ENCODE measurements at regions not wholly inside any gene's neighbourhood (a gene's known extent, or its start where the extent isn't known, plus 50 kb on each side); places are given as distances from the start of the nearest gene placed in this dataset.

DNA sequence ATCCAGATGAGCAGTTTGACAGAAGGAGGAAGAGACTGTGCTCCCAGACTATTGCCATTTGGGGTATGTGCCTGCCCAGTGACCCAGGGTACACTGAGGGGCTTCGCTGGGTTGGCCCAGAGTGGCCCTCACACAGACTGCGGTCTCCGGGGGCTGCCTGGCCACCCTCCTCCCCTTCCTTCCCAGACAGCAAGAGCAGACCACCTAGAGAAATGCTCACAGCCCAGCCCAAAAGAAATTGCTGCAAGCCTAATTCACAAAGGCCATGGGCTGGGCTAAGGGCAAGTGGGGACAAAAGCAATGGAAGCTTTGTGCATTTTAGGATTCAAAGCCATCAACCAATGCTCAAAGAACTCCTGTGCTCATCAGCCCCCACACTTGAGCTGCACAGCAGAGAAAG is 277.6 kb downstream of the CDC5L start:
- no peak for TF ChIP-seq POLR2AphosphoS5 (IDR thresholded peaks at IDR 0.05)
- TF ChIP-seq, protein P1, sequence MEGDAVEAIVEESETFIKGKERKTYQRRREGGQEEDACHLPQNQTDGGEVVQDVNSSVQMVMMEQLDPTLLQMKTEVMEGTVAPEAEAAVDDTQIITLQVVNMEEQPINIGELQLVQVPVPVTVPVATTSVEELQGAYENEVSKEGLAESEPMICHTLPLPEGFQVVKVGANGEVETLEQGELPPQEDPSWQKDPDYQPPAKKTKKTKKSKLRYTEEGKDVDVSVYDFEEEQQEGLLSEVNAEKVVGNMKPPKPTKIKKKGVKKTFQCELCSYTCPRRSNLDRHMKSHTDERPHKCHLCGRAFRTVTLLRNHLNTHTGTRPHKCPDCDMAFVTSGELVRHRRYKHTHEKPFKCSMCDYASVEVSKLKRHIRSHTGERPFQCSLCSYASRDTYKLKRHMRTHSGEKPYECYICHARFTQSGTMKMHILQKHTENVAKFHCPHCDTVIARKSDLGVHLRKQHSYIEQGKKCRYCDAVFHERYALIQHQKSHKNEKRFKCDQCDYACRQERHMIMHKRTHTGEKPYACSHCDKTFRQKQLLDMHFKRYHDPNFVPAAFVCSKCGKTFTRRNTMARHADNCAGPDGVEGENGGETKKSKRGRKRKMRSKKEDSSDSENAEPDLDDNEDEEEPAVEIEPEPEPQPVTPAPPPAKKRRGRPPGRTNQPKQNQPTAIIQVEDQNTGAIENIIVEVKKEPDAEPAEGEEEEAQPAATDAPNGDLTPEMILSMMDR (IDR thresholded peaks at IDR 0.05; ENCODE audit: poor library complexity, severe bottlenecking) = no peak
- TF ChIP-seq RAD21 (conservative IDR thresholded peaks at IDR 0.05) = no peak
- no peak for TF ChIP-seq EZH2 (IDR thresholded peaks at IDR 0.05; ENCODE audit: borderline replicate concordance, insufficient read depth, low read length, poor library complexity, severe bottlenecking)
- no peak for TF ChIP-seq EP300 (conservative IDR thresholded peaks at IDR 0.05; ENCODE audit: poor library complexity, severe bottlenecking)
- no peak for TF ChIP-seq MXI1 (conservative IDR thresholded peaks at IDR 0.05; ENCODE audit: poor library complexity, severe bottlenecking)
- TF ChIP-seq, protein P2, sequence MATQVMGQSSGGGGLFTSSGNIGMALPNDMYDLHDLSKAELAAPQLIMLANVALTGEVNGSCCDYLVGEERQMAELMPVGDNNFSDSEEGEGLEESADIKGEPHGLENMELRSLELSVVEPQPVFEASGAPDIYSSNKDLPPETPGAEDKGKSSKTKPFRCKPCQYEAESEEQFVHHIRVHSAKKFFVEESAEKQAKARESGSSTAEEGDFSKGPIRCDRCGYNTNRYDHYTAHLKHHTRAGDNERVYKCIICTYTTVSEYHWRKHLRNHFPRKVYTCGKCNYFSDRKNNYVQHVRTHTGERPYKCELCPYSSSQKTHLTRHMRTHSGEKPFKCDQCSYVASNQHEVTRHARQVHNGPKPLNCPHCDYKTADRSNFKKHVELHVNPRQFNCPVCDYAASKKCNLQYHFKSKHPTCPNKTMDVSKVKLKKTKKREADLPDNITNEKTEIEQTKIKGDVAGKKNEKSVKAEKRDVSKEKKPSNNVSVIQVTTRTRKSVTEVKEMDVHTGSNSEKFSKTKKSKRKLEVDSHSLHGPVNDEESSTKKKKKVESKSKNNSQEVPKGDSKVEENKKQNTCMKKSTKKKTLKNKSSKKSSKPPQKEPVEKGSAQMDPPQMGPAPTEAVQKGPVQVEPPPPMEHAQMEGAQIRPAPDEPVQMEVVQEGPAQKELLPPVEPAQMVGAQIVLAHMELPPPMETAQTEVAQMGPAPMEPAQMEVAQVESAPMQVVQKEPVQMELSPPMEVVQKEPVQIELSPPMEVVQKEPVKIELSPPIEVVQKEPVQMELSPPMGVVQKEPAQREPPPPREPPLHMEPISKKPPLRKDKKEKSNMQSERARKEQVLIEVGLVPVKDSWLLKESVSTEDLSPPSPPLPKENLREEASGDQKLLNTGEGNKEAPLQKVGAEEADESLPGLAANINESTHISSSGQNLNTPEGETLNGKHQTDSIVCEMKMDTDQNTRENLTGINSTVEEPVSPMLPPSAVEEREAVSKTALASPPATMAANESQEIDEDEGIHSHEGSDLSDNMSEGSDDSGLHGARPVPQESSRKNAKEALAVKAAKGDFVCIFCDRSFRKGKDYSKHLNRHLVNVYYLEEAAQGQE (IDR thresholded peaks at IDR 0.05; ENCODE audit: borderline replicate concordance) = no peak
- no peak for TF ChIP-seq SMC3 (conservative IDR thresholded peaks at IDR 0.05; ENCODE audit: poor library complexity)
- TF ChIP-seq TAF1 (IDR thresholded peaks at IDR 0.05; ENCODE audit: low read depth) = no peak

Data from neural cell (in vitro differentiated cells).